ENCODE measurements at regions not wholly inside any gene's neighbourhood (a gene's known extent, or its start where the extent isn't known, plus 50 kb on each side); places are given as distances from the start of the nearest gene placed in this dataset.

DNA sequence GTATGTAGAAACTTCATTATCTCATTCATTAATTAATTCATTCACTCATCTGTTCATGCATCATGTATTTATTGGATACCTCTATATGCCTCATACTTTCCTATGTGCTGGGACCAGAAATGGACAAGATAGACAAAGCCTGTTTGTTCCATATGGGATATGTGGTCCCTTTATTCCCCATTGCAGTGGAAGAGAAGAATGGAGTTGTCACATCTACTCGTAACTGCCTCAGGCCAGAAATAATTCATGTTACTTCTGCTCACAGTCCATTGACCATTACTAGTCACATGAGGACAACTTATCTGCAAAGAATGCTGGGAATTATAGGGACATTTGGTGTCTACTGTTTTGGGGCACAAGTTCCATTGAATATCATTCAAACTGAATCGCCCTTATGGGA is 327.8 kb downstream of the MATN1 start:
- no peak for TF ChIP-seq POLR2AphosphoS5 (IDR thresholded peaks at IDR 0.05)
- TF ChIP-seq, protein P1, sequence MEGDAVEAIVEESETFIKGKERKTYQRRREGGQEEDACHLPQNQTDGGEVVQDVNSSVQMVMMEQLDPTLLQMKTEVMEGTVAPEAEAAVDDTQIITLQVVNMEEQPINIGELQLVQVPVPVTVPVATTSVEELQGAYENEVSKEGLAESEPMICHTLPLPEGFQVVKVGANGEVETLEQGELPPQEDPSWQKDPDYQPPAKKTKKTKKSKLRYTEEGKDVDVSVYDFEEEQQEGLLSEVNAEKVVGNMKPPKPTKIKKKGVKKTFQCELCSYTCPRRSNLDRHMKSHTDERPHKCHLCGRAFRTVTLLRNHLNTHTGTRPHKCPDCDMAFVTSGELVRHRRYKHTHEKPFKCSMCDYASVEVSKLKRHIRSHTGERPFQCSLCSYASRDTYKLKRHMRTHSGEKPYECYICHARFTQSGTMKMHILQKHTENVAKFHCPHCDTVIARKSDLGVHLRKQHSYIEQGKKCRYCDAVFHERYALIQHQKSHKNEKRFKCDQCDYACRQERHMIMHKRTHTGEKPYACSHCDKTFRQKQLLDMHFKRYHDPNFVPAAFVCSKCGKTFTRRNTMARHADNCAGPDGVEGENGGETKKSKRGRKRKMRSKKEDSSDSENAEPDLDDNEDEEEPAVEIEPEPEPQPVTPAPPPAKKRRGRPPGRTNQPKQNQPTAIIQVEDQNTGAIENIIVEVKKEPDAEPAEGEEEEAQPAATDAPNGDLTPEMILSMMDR (IDR thresholded peaks at IDR 0.05 in 8 of 11, conservative IDR thresholded peaks at IDR 0.05 in 3 of 11) = no peak
- no peak for TF ChIP-seq POLR2A (IDR thresholded peaks at IDR 0.05)

All from spleen (tissue), 7 donors.